ENCODE measurements at regions not wholly inside any gene's neighbourhood (a gene's known extent, or its start where the extent isn't known, plus 50 kb on each side); places are given as distances from the start of the nearest gene placed in this dataset.
"Not testable (repeated sequence)": the region's sequence is repeated elsewhere in the genome, so short reads cannot be mapped to it uniquely, and the experiment has no call there.

DNA sequence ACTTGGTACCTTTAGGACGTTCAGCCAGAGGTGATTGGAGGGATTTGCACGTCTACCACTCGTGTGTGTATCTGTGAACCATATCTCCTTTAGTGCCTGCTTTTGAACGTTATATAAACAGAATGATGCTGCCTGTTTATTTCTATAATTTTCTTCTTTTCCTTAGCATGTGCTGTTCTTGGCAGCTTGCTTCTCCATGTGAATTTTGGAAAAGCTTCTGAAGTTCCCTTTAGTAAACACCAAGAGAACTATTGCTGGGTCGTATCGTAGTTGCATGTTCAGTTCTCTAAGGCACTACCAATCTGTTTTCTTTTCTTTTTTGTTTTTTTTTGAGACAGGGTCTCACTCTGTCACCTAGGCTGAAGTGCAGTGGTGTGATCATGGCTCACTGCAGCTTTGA, 73.8 kb upstream of the FANCC start:
- H4K20me1 ChIP-seq (ENCODE audit: insufficient read depth, poor library complexity, severe bottlenecking); H3K4me2 ChIP-seq; DNase-seq (ENCODE audit: low spot score); H3K27ac ChIP-seq; H3K27me3 ChIP-seq; H3K4me1 ChIP-seq (ENCODE audit: insufficient read depth); H3K79me2 ChIP-seq; H3K4me3 ChIP-seq; H3K36me3 ChIP-seq (replicated peaks; ENCODE audit: insufficient read depth, low read depth); H2AFZ ChIP-seq; H3K9me3 ChIP-seq (ENCODE audit: low read depth); H3K9me2 ChIP-seq (replicated peaks; ENCODE audit: insufficient read depth): not testable (repeated sequence)
- 83% methylated on average over 6 of the region's 6 CpGs for WGBS (ENCODE audit: low lambda C conversion rate, missing lambda C conversion rate)

- Histone ChIP-seq H3K4me2 (no peak overlapping the region), H4K20me1 (ENCODE audit: insufficient read depth, poor library complexity, severe bottlenecking) (no peaks in the 10 kb centered on the region), H3K4me3 (no peak overlapping the region), H2AFZ (no peak overlapping the region), H3K79me2 (no peaks in the 10 kb centered on the region), H3K4me1 (ENCODE audit: insufficient read depth) (no peaks in the 10 kb centered on the region), H3K36me3 (replicated peaks; ENCODE audit: insufficient read depth, low read depth) (no peaks in the 10 kb centered on the region), H3K27ac (no peak overlapping the region), H3K9me2 (replicated peaks; ENCODE audit: insufficient read depth) (no peaks in the 10 kb centered on the region), H3K9me3 (ENCODE audit: low read depth) (no peaks in the 10 kb centered on the region), H3K27me3 (no peaks in the 10 kb centered on the region)
- 49% methylated on average over 2 of the region's 2 CpGs for WGBS (ENCODE audit: low lambda C conversion rate, missing lambda C conversion rate)
- DNase-seq (ENCODE audit: low spot score): no peak
- TF ChIP-seq EZH2 (IDR thresholded peaks at IDR 0.05; ENCODE audit: borderline replicate concordance): no peak
These were observed 71.9 kb upstream of the FANCC start for GRCh38 chr9:95389373-95389772.

GRCh38 chr9:95386843-95387242, 69.3 kb upstream of the FANCC start:
- no peak overlapping the region for H3K27ac ChIP-seq
- no peak for TF ChIP-seq EZH2phosphoT487 (IDR thresholded peaks at IDR 0.05; ENCODE audit: low read depth, severe bottlenecking, unreplicated experiment)
- TF ChIP-seq EZH2 (IDR thresholded peaks at IDR 0.05; ENCODE audit: borderline replicate concordance): no peak
- TF ChIP-seq CTCF (IDR thresholded peaks at IDR 0.05; ENCODE audit: poor library complexity): no peak
- H3K4me2 ChIP-seq: no peak overlapping the region
- H2AFZ ChIP-seq: no peak overlapping the region
- H3K9me3 ChIP-seq (ENCODE audit: low read depth): no peaks in the 10 kb centered on the region
- H3K4me3 ChIP-seq: no peak overlapping the region
- H3K79me2 ChIP-seq: no peaks in the 10 kb centered on the region
- no peak for DNase-seq (ENCODE audit: low spot score)
- H3K36me3 ChIP-seq (replicated peaks; ENCODE audit: insufficient read depth, low read depth): no peaks in the 10 kb centered on the region
- no peaks in the 10 kb centered on the region for H3K27me3 ChIP-seq
- no peaks in the 10 kb centered on the region for H4K20me1 ChIP-seq (ENCODE audit: insufficient read depth, poor library complexity, severe bottlenecking)
- peaks cover 5% of the 10 kb centered on the region for H3K4me1 ChIP-seq (ENCODE audit: insufficient read depth)
- 89% methylated on average over 4 of the region's 4 CpGs for WGBS (ENCODE audit: low lambda C conversion rate, missing lambda C conversion rate)
- no peaks in the 10 kb centered on the region for H3K9me2 ChIP-seq (replicated peaks; ENCODE audit: insufficient read depth)

GRCh38 chr9:95385521-95385920, 68.0 kb upstream of the FANCC start:
- WGBS (ENCODE audit: low lambda C conversion rate, missing lambda C conversion rate): 57% methylated on average over 4 of the region's 4 CpGs
- DNase-seq (ENCODE audit: low spot score): no peak
- Histone ChIP-seq H2AFZ (no peak overlapping the region), H3K36me3 (replicated peaks; ENCODE audit: insufficient read depth, low read depth) (no peaks in the 10 kb centered on the region), H3K27ac (no peak overlapping the region), H3K9me3 (ENCODE audit: low read depth) (no peaks in the 10 kb centered on the region), H3K27me3 (no peaks in the 10 kb centered on the region), H3K79me2 (no peaks in the 10 kb centered on the region), H4K20me1 (ENCODE audit: insufficient read depth, poor library complexity, severe bottlenecking) (no peaks in the 10 kb centered on the region), H3K4me1 (ENCODE audit: insufficient read depth) (peaks cover 5% of the 10 kb centered on the region), H3K4me2 (no peak overlapping the region), H3K4me3 (no peak overlapping the region), H3K9me2 (replicated peaks; ENCODE audit: insufficient read depth) (no peaks in the 10 kb centered on the region)
- TF ChIP-seq EZH2phosphoT487 (IDR thresholded peaks at IDR 0.05; ENCODE audit: low read depth, severe bottlenecking, unreplicated experiment) (no peak), EZH2 (IDR thresholded peaks at IDR 0.05; ENCODE audit: borderline replicate concordance) (no peak), CTCF (IDR thresholded peaks at IDR 0.05; ENCODE audit: poor library complexity) (no peak)

- TF ChIP-seq CTCF (IDR thresholded peaks at IDR 0.05; ENCODE audit: poor library complexity) (no peak), EZH2phosphoT487 (IDR thresholded peaks at IDR 0.05; ENCODE audit: low read depth, severe bottlenecking, unreplicated experiment) (no peak), EZH2 (IDR thresholded peaks at IDR 0.05; ENCODE audit: borderline replicate concordance) (no peak)
- no peaks in the 10 kb centered on the region for H3K9me2 ChIP-seq (replicated peaks; ENCODE audit: insufficient read depth)
- no peaks in the 10 kb centered on the region for H4K20me1 ChIP-seq (ENCODE audit: insufficient read depth, poor library complexity, severe bottlenecking)
- no peaks in the 10 kb centered on the region for H3K36me3 ChIP-seq (replicated peaks; ENCODE audit: insufficient read depth, low read depth)
- WGBS (ENCODE audit: low lambda C conversion rate, missing lambda C conversion rate): 65% methylated on average over 1 of the region's 1 CpG
- H3K9me3 ChIP-seq (ENCODE audit: low read depth): no peaks in the 10 kb centered on the region
- no peak for DNase-seq (ENCODE audit: low spot score)
- H3K4me3 ChIP-seq: no peak overlapping the region
- no peaks in the 10 kb centered on the region for H3K27me3 ChIP-seq
- H3K4me2 ChIP-seq: no peak overlapping the region
- no peaks in the 10 kb centered on the region for H3K79me2 ChIP-seq
- H3K4me1 ChIP-seq (ENCODE audit: insufficient read depth): peaks cover 5% of the 10 kb centered on the region
- H3K27ac ChIP-seq: no peak overlapping the region
- H2AFZ ChIP-seq: no peak overlapping the region
These were observed 66.3 kb upstream of the FANCC start for GRCh38 chr9:95383845-95384244.
